MV-4-11 (cell line): ENCODE measurements at regions not wholly inside any gene's neighbourhood (a gene's known extent, or its start where the extent isn't known, plus 50 kb on each side); places are given as distances from the start of the nearest gene placed in this dataset.
"Not testable (repeated sequence)": the region's sequence is repeated elsewhere in the genome, so short reads cannot be mapped to it uniquely, and the experiment has no call there.

ENCODE experiments used
- DNase-seq: peaks from one replicate; lab custom pipeline; 2025; lab: John Stamatoyannopoulos, UW

GRCh38 chr1:117707371-117707770 lies 101.5 kb downstream of the TENT5C start:
- no peak for DNase-seq

GRCh38 chr1:117708323-117709248 lies 102.7 kb downstream of the TENT5C start:
- no peak for DNase-seq

GRCh38 chr1:117709249-117709691 lies 103.4 kb downstream of the TENT5C start:
- DNase-seq = no peak

- DNase-seq = no peak
Observed at GRCh38 chr1:117710710-117711109, 104.9 kb downstream of the TENT5C start.

GRCh38 chr1:117712621-117713020 lies 106.8 kb downstream of the TENT5C start:
- DNase-seq = no peak

- no peak for DNase-seq
Observed at GRCh38 chr1:117714546-117714945, 108.7 kb downstream of the TENT5C start.

GRCh38 chr1:117716030-117716429 lies 110.2 kb downstream of the TENT5C start:
- not testable (repeated sequence) for DNase-seq

- DNase-seq = not testable (repeated sequence)
Observed at GRCh38 chr1:117717980-117718379, 112.1 kb downstream of the TENT5C start.

GRCh38 chr1:117718596-117718995 lies 112.7 kb downstream of the TENT5C start:
- DNase-seq = not testable (repeated sequence)

GRCh38 chr1:117719004-117719403 lies 113.2 kb downstream of the TENT5C start:
- DNase-seq = no peak

- DNase-seq = no peak
Observed at GRCh38 chr1:117732065-117732797, 126.4 kb downstream of the TENT5C start.

GRCh38 chr1:117732956-117733355 lies 127.1 kb downstream of the TENT5C start:
- DNase-seq = no peak

- no peak for DNase-seq
Observed at GRCh38 chr1:117734403-117734802, 128.6 kb downstream of the TENT5C start.

- peak; percentile 42 for DNase-seq
Observed at GRCh38 chr1:117735045-117735992, 129.5 kb downstream of the TENT5C start.

- no peak for DNase-seq
Observed at GRCh38 chr1:117739504-117739903, 133.7 kb downstream of the TENT5C start.

- no peak for DNase-seq
Observed at GRCh38 chr1:117740496-117740895, 134.6 kb downstream of the TENT5C start.

- DNase-seq = not testable (repeated sequence)
Observed at GRCh38 chr1:117746565-117746964, 140.7 kb downstream of the TENT5C start.

- no peak for DNase-seq
Observed at GRCh38 chr1:117747605-117748004, 141.8 kb downstream of the TENT5C start.

GRCh38 chr1:117751321-117751720 lies 145.5 kb downstream of the TENT5C start:
- DNase-seq = no peak

- no peak for DNase-seq
Observed at GRCh38 chr1:117752661-117753060, 146.8 kb downstream of the TENT5C start.

- no peak for DNase-seq
Observed at GRCh38 chr1:117753232-117753631, 147.4 kb downstream of the TENT5C start.

GRCh38 chr1:117753652-117754051 lies 147.8 kb downstream of the TENT5C start:
- DNase-seq = peak; percentile 66
